ENCODE measurements at regions not wholly inside any gene's neighbourhood (a gene's known extent, or its start where the extent isn't known, plus 50 kb on each side); places are given as distances from the start of the nearest gene placed in this dataset.

DNA sequence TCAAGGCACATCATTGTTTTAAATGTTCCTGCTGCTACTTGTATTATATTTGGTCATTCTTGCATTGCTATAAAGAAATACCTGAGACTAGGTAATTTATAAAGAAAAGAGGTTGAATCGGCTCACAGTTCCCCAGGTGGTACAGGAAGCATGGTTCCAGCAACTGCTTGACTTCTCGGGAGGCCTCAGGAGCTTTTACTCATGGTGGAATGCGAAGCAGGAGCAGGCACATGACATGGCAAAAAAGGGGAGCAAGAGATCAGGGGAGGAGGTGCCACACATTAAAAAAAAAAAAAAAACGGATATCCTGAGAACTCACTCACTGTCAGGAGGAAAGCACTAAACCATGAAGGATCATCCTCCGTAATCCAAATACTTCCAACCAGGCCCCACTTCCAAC lies 286.9 kb upstream of the PLSCR5 start:
- ATAC-seq, result no peak
- no peak for DNase-seq
- no peak overlapping the region for H3K27ac ChIP-seq
- H3K4me3 ChIP-seq, result no peak overlapping the region
- H3K9me3 ChIP-seq, result no peaks in the 10 kb centered on the region
- no peaks in the 10 kb centered on the region for H3K4me1 ChIP-seq
- intact Hi-C loops (cut with DNase I), result no loop called here
- no peaks in the 10 kb centered on the region for H3K27me3 ChIP-seq
- TF ChIP-seq, protein P1, sequence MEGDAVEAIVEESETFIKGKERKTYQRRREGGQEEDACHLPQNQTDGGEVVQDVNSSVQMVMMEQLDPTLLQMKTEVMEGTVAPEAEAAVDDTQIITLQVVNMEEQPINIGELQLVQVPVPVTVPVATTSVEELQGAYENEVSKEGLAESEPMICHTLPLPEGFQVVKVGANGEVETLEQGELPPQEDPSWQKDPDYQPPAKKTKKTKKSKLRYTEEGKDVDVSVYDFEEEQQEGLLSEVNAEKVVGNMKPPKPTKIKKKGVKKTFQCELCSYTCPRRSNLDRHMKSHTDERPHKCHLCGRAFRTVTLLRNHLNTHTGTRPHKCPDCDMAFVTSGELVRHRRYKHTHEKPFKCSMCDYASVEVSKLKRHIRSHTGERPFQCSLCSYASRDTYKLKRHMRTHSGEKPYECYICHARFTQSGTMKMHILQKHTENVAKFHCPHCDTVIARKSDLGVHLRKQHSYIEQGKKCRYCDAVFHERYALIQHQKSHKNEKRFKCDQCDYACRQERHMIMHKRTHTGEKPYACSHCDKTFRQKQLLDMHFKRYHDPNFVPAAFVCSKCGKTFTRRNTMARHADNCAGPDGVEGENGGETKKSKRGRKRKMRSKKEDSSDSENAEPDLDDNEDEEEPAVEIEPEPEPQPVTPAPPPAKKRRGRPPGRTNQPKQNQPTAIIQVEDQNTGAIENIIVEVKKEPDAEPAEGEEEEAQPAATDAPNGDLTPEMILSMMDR (IDR thresholded peaks at IDR 0.05), result no peak
- no peaks in the 10 kb centered on the region for H3K36me3 ChIP-seq

DNA sequence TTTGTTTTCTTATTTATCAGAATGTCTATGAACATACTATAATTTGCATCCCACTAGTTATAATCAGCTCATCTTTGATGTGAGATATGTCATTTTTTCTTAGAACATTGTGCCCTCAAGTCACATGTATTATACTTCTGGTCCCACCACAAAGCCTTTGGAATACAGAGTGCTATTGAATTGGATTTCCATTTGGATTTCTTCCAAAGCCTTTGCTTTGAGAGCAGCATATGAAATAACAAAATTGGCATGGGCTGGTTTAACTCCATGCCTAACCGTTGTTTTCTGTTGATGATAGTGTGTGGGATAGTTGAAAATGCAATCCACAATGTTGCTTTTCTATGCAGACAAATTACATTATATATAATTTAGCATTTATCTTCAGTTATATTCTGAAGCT lies 284.5 kb upstream of the PLSCR5 start:
- no peak for DNase-seq
- no peak for ATAC-seq
- intact Hi-C loops (cut with DNase I), result no loop called here
- no peaks in the 10 kb centered on the region for H3K36me3 ChIP-seq
- no peak overlapping the region for H3K4me3 ChIP-seq
- no peaks in the 10 kb centered on the region for H3K27me3 ChIP-seq
- no peaks in the 10 kb centered on the region for H3K4me1 ChIP-seq
- no peaks in the 10 kb centered on the region for H3K9me3 ChIP-seq
- TF ChIP-seq, protein P1 (IDR thresholded peaks at IDR 0.05), result no peak
- H3K27ac ChIP-seq, result no peak overlapping the region

DNA sequence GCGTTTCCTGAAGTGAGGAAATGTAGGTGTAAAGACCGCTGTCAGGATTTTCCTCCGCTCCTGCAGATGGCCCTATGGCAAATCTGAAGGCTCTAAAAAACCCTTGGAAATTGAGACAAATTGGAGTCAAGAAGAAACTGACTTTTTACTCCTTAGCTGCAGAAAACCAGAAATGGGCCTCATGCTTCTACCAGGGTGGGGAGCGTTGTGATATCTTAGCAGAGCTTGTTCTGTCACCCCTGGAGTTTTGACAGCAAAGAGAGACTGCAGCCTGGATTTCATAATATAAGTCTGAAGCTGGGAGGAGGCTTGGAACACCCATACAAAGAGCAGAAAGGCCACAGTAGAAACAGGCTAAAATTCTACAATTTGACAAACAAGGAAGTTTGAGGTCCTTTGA lies 283.0 kb upstream of the PLSCR5 start:
- TF ChIP-seq, protein P1 (IDR thresholded peaks at IDR 0.05), result no peak
- ATAC-seq, result peak; percentile 26
- no peaks in the 10 kb centered on the region for H3K4me1 ChIP-seq
- H3K9me3 ChIP-seq, result no peaks in the 10 kb centered on the region
- H3K27me3 ChIP-seq, result no peaks in the 10 kb centered on the region
- DNase-seq, result peak in 2 of 4 donors; percentile 9 to 26
- no peak overlapping the region for H3K27ac ChIP-seq
- H3K36me3 ChIP-seq, result no peaks in the 10 kb centered on the region
- no peak overlapping the region for H3K4me3 ChIP-seq
- intact Hi-C loops (cut with DNase I), result no loop called here

DNA sequence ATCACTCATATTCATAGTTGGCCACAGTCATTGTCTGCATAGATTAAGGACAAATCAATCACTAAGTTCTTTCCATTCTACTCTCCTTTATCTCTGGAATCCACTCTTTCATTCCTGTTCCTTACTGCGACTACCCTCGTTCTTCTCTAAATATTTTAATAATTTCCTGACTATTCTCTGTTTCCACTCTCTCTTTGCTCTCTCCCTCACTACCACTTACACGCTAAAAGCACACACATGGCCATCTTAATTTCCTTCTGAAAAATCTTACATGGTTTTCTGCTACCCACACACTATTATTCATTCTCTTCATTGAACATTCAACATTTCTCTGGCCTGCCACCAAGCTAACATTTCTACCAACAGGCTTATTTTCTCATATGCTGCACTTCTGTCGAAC lies 279.6 kb upstream of the PLSCR5 start:
- no peak for ATAC-seq
- Histone ChIP-seq H3K9me3 (no peaks in the 10 kb centered on the region), H3K4me1 (no peaks in the 10 kb centered on the region), H3K4me3 (no peak overlapping the region), H3K27ac (no peak overlapping the region), H3K36me3 (no peaks in the 10 kb centered on the region), H3K27me3 (no peaks in the 10 kb centered on the region)
- TF ChIP-seq, protein P1 (IDR thresholded peaks at IDR 0.05), result no peak
- intact Hi-C loops (cut with DNase I), result no loop called here
- no peak for DNase-seq

DNA sequence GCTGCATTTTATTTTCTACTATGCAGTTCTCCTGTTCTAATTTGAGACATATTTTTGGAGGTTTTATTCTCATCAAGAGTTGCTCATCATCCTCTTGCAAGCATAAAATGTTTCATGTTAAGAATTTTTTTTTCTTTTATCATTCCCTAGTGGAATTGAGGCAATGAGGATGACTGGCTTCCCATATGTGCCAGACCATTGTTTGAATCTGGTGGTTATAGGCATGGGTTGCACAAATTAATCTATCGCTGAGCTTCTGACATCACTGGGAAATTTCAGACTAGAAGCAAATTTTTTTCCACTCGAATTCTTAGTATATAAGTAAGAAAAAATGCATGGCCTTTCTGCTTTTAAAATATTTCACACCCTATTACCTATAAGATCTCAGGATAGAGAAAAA lies 279.1 kb upstream of the PLSCR5 start:
- intact Hi-C loops (cut with DNase I), result no loop called here

More for the DNA sequence above, 279.1 kb upstream of the PLSCR5 start:
- no peaks in the 10 kb centered on the region for H3K4me1 ChIP-seq
- DNase-seq (no peak), ATAC-seq (no peak)
- TF ChIP-seq, protein P1 (IDR thresholded peaks at IDR 0.05), result no peak
- H3K9me3 ChIP-seq, result no peaks in the 10 kb centered on the region
- H3K27ac ChIP-seq, result no peak overlapping the region
- no peak overlapping the region for H3K4me3 ChIP-seq
- H3K27me3 ChIP-seq, result no peaks in the 10 kb centered on the region
- no peaks in the 10 kb centered on the region for H3K36me3 ChIP-seq

All from left lung (tissue), 4 donors.